Activated gamma-delta T cell (primary cell): ENCODE measurements at regions not wholly inside any gene's neighbourhood (a gene's known extent, or its start where the extent isn't known, plus 50 kb on each side); places are given as distances from the start of the nearest gene placed in this dataset.

Experiments used
- DNase-seq: peaks from one replicate; lab custom pipeline; 2025; lab: John Stamatoyannopoulos, UW

DNA sequence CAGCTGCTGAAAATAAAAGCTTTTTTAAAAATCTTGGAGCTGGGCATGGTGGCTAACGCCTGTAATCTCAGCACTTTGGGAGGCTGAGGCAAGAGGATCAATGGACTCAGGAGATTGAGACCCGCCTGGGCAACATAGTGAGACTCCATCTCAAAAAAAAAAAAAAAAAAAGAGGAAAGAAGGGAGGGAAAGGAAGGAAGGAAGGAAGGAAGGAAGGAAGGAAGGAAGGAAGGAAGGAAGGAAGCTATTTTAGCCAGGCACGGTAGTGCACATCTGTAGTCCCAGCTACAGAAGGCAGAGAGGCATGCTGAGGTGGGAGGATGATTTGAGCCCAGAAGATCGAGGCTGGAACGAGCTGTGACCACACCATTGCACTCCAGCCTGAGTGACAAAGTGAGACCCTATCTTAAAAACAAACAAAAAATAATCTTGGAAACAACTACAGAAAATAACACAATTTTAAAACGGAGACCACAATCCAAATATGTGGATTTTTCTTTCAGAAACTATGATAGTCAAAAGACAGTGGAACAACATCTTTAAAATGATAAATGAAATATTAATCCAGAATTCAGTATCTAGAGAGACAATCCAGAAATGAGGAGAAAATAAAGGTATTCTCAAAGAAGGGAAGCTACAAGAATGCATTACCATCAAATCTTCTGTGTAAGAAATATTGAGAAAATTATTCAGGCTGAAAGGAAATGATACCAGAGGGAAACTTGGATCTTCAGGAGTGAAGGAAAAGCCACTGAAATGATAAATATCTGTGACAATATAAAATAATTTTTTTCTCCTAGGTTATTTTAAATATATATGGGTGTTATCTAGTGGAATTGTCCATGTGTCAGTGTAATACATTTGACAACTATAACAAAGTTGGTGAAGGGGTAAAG lies 182.0 kb downstream of the GPX5 start:
- DNase-seq, result no peak

DNA sequence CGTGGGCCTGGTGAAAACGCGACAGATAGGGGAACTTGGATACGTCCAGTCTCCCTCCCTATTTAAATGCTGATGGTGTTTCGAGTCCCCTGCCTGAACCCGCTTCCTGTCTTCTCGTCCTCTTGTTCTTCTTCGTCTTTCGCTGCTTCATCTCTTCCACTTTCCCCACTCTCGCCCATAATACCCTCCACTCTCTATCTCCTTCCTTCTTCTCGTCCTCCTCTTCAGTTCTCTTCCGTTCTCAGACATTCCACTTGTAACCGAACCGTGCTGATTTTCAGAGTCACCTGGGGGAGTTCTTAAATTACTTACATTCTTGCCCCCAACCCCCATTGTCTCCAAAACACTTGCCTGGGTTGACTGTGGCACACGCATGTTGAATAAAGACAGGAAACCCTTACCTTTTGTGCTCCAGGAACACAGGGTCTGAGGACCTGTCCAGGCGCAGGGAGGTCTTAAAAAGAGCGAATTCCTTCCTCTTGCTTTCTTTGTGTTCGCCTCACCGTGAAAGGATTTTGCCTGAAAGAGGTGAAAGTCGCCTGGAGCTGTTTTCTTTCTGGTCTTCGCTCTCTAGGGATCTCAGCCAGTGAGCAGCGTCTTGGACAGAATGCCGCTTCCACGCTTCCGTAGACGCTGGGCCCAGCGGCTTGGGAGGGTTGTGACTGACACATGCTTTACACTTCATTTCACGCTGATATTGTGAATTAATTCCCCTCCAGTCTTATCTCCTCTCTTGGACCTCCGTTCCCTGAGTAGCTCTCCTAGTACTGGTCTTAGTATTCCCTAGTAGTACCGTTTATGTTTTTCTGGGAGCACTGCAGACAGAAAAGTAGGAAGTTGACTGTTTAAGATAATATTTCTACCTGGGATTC lies 184.0 kb downstream of the GPX5 start:
- no peak for DNase-seq

- no peak for DNase-seq
Observed at GRCh38 chr6:28710466-28711191, 184.9 kb downstream of the GPX5 start.

GRCh38 chr6:28711325-28711724 lies 185.6 kb downstream of the GPX5 start:
- no peak for DNase-seq

DNA sequence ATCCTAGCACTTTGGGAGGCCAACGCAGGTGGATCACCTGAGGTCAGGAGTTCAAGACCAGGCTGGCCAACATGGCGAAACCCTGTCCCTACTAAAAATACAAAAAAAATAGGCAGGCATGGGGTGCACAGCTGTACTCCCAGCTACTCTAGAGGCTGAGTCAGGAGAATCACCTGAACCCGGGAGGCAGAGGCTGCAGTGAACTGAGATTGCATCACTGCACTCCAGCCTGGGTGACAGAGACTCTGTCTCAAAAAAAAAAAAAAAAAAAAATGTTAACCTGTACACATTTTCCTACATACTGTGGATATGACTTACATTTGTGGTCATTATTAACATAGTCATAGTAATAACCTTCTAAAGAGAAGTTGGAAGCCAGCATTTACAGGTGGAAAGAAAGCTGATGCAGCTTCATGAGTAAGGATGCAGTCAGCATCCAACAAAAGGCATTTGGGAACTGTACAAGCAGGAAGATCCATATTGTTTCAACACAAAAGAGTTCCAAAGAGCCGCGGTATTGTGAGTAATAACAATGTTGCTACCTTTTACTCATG lies 186.2 kb downstream of the GPX5 start:
- no peak for DNase-seq

DNA sequence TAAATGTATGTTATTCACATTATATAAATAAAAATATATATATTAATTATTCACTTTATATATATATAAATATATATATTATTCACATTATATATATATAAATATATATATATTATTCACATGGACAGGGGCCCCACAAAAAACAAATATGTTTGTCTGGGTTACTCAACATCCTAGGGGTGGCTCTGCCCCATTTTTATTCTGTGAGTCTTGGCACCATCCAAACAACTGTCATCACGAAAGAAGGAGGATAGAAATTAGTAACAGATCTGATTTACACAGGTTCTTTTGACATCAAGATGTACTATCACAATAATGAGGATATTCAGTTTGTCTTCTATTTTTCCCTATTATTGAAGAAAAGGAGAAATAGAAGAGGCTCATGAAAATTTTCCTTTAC lies 187.3 kb downstream of the GPX5 start:
- DNase-seq, result no peak

GRCh38 chr6:28719275-28719940 lies 193.7 kb downstream of the GPX5 start:
- no peak for DNase-seq

DNA sequence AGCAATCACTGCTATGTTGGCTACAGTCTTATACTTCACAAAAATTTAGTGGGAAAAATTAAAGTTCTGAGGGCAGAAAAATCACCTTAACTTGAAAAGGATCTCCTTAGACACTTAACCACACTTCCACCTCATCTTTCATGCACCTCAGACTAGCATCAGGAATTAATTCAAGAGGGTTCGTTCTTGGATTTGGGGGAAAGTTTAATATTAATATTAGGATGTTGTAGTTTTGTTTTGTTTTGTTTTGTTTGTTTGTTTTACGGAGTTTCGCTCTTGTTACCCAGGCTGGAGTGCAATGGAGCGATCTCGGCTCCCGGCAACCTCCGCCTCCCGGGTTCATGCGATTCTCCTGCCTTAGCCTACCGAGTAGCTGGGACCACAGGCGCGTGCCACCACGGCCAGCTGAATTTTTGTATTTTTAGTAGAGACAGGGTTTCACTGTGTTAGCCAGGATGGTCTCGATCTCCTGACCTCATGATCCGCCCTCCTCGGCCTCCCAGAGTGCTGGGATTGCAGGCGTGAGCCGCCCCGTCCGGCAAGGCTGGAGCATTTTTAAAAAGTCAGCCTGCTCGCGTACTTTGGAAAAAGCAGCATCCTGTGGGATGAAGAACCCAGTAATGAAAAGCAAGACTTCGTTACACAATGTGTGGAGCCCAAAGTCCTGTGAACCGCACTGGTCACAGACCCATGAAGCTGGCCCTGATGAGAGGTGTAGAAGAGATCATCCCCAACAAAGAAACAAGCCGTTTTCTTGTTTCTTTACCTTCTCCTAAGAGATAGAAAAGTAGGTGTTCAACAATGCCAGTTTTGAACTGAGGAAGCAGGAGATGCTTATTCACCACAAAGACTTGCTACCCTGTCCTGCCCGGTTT lies 194.9 kb downstream of the GPX5 start:
- no peak for DNase-seq

GRCh38 chr6:28721372-28721771 lies 195.7 kb downstream of the GPX5 start:
- DNase-seq, result no peak

DNA sequence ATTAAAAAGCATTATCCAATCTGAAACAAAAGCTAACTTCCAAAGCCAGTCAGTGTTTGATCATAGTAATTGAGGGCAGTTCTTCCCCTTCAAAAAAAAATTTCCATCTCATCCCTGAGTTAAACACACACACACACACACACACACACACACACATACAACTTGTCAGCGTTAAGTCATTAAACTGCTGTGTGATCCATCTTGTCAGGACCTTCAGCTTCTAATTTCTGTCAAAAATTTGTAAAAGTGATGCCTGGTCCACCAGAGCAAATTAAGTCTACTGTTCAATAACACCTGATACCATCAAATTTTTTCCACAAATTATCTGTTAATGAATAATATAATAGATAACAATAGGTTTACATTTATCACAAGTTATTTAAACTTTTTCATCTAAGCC lies 198.7 kb downstream of the GPX5 start:
- DNase-seq, result no peak

- DNase-seq, result no peak
Observed at GRCh38 chr6:28725274-28725809, 198.4 kb downstream of the TRIM27 start.

DNA sequence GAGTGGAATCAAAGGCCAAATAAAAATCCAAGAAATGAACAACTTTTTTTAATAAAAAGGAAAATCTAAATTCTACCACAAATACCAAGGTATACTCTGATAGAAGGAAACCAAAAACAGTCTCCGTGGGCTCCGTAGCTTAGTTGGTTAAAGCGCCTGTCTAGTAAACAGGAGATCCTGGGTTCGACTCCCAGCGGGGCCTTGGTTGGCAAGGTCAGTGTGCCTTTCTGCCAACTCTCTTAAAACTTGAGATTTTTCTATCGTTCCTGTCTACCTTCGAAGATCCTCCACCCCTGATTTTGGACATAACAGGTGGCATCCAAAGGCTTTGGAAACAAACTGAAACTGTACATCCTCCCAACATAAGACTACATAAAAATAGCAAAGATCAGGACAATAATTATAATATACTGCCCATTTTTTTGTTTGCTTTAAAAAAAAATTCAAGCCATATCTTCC lies 197.9 kb downstream of the TRIM27 start:
- DNase-seq, result no peak

GRCh38 chr6:28726569-28727309 lies 197.0 kb downstream of the TRIM27 start:
- DNase-seq, result no peak

GRCh38 chr6:28727559-28728211 lies 196.1 kb downstream of the TRIM27 start:
- no peak for DNase-seq

DNA sequence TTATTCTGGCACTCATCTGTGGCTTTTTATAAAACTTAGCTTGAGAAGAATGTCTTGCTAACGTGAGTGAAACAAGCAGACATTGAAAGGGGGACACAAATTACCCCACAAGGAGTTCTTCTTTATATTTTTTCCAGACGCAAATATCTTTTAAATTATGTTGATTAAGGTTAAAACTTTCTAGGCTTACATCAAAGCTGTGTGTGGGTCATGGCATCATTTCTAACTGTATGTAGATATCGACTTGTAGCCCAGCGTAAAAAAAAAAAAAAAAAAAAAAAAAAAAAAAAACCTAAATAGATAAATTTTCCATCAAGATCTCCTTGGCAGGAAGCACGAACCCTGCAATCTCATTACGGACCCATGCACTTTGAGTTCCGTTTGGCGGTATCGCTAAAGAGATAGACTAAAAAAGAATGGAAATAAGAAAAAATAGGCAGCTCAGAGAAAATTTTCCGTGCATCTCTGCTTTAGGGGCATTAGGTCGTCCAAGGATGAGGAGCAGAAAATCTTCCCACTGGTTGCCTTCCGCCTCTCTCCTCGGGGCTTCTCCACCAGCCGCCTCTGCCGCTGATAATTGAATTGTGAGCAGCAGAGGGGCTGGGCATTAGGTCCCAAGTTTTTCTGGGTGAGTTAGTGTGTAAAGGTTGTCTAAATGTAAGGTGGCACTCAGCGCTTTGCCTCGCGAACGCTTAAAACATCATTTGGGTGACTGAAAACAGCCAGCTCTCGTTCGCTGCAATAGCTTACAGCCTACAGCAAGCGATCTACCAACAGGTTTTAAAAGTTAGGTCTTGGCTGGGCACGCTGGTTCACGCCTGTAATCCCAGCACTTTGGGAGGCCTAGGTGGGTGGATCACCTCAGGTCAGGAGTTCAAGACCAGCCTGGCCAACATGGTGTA lies 194.0 kb downstream of the TRIM27 start:
- no peak for DNase-seq

- no peak for DNase-seq
Observed at GRCh38 chr6:28732052-28732451, 191.7 kb downstream of the TRIM27 start.

DNA sequence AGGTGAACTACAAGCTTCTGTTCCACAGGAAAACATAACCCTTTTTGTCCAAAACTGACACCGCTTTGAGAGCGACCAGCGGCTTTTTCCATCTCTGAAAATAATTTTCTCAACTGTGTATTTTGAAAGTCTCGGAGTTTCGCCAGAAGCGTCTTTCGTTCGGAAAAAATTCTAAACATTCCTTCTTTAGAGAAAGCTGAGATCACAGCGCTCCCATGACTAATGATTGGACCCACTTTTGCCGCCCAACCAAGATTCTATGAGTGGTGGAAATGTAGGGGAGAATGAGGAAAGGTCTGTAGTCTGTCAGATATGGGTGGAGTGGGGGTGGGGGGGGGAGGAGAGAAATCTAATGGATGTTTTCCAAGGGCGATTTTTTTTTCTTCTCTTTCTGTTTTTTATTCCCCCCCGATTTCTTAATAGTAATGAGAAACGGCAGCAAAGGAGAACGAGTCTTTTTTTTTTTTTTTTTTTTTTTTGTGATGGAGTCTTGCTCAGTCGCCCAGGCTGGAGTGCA lies 189.3 kb downstream of the TRIM27 start:
- no peak for DNase-seq
